ENCODE measurements at regions not wholly inside any gene's neighbourhood (a gene's known extent, or its start where the extent isn't known, plus 50 kb on each side); places are given as distances from the start of the nearest gene placed in this dataset.

DNA sequence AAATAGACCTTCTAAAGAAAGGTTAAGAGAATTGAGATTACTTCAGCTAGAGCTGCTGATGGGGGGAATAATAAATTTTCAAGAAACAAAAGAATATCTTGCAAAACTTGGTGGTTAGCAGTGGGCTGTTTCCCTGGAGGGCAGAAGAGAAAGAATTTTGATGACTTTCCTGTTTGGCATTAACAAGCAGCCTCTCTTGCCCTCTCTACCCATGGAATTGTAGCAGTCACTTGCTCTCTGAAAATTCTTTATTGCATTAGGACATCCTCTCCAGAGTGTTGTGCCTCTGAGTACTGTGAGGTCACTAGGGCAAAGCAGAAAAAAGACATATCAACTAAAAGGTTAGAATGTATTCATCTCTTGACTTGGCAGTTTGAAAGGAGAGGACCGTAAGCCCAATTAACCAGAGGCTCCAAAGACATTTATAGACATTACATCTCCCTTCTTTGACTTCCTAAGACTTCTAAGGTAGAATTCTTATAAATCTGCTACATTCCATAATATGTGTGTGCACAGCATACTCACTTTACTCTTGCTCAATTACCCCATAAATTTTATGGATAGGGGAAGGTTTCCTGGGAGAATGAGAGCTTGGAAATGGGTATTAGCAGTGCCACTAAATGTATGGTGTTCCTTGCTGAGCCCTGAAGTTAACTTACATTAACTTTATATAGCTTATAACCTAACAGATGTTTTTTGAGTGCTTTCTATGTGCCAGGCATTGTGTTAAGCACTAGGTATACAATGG, 215.3 kb downstream of the KIF20B start:
- TF ChIP-seq POLR2AphosphoS5 (IDR thresholded peaks at IDR 0.05) (no peak), POLR2A (IDR thresholded peaks at IDR 0.05) (no peak), CTCF (IDR thresholded peaks at IDR 0.05) (no peak)

Data from sigmoid colon (tissue), 4 donors.